ENCODE measurements at regions not wholly inside any gene's neighbourhood (a gene's known extent, or its start where the extent isn't known, plus 50 kb on each side); places are given as distances from the start of the nearest gene placed in this dataset.

- Histone ChIP-seq H3K36me3 (replicated peaks; ENCODE audit: insufficient read depth, low read length) (no peaks in the 10 kb centered on the region), H3F3A (ENCODE audit: insufficient read depth, low read length) (peaks cover 17% of the 10 kb centered on the region), H3K9ac (ENCODE audit: low read length) (no peak overlapping the region), H2AFZ (ENCODE audit: low read length) (no peak overlapping the region; the same call in 1 of the 2 replicates), H3K79me2 (ENCODE audit: low read length) (no peaks in the 10 kb centered on the region), H3K27me3 (replicated peaks; ENCODE audit: insufficient read depth, low read length) (no peaks in the 10 kb centered on the region), H3K9me2 (replicated peaks; ENCODE audit: insufficient read depth, low read length) (no peaks in the 10 kb centered on the region), H3K9me3 (replicated peaks; ENCODE audit: insufficient read depth, low read length) (no peaks in the 10 kb centered on the region), H3K4me3 (ENCODE audit: low read length) (no peak overlapping the region), H3K4me1 (ENCODE audit: low read length) (peaks cover 28% of the 10 kb centered on the region), H3K4me2 (ENCODE audit: low read depth, low read length) (no peak overlapping the region), H4K20me1 (ENCODE audit: insufficient read depth, low read length) (no peaks in the 10 kb centered on the region), H3K27ac (ENCODE audit: low read length) (peak overlapping the region; percentile 46; the same call in 1 of the 2 replicates)
- DNase-seq: no peak
- no peak for TF ChIP-seq EZH2 (optimal IDR thresholded peaks at IDR 0.05; ENCODE audit: low read depth, low read length)
- TF ChIP-seq EZH2phosphoT487 (IDR thresholded peaks at IDR 0.05; ENCODE audit: low read length): no peak
- TF ChIP-seq CTCF (IDR thresholded peaks at IDR 0.05; ENCODE audit: low read length): no peak
These were observed 578.3 kb downstream of the HAO1 start for GRCh38 chr20:7361931-7362330.

GRCh38 chr20:7362601-7363000 is 577.7 kb downstream of the HAO1 start:
- H3K9me2 ChIP-seq (replicated peaks; ENCODE audit: insufficient read depth, low read length): no peaks in the 10 kb centered on the region
- H3K4me1 ChIP-seq (ENCODE audit: low read length): peaks cover 28% of the 10 kb centered on the region
- peak overlapping the region; percentile 16; the same call in 1 of the 2 replicates for H2AFZ ChIP-seq (ENCODE audit: low read length)
- DNase-seq: peak; percentile 63
- H3K9ac ChIP-seq (ENCODE audit: low read length): no peak overlapping the region
- no peaks in the 10 kb centered on the region for H3K9me3 ChIP-seq (replicated peaks; ENCODE audit: insufficient read depth, low read length)
- H3K4me2 ChIP-seq (ENCODE audit: low read depth, low read length): peak overlapping the region; percentile 36
- H4K20me1 ChIP-seq (ENCODE audit: insufficient read depth, low read length): no peaks in the 10 kb centered on the region
- H3K4me3 ChIP-seq (ENCODE audit: low read length): no peak overlapping the region
- peaks cover 17% of the 10 kb centered on the region for H3F3A ChIP-seq (ENCODE audit: insufficient read depth, low read length)
- no peaks in the 10 kb centered on the region for H3K36me3 ChIP-seq (replicated peaks; ENCODE audit: insufficient read depth, low read length)
- H3K27me3 ChIP-seq (replicated peaks; ENCODE audit: insufficient read depth, low read length): no peaks in the 10 kb centered on the region
- TF ChIP-seq EZH2phosphoT487 (IDR thresholded peaks at IDR 0.05; ENCODE audit: low read length) (no peak), EZH2 (optimal IDR thresholded peaks at IDR 0.05; ENCODE audit: low read depth, low read length) (no peak), CTCF (IDR thresholded peaks at IDR 0.05; ENCODE audit: low read length) (no peak)
- peak overlapping the region; percentile 46; the same call in 1 of the 2 replicates for H3K27ac ChIP-seq (ENCODE audit: low read length)
- no peaks in the 10 kb centered on the region for H3K79me2 ChIP-seq (ENCODE audit: low read length)

- no peak overlapping the region for H3K9ac ChIP-seq (ENCODE audit: low read length)
- no peak overlapping the region for H3K4me3 ChIP-seq (ENCODE audit: low read length)
- peak; percentile 51 for DNase-seq
- H3K4me1 ChIP-seq (ENCODE audit: low read length): peaks cover 24% of the 10 kb centered on the region
- H3K4me2 ChIP-seq (ENCODE audit: low read depth, low read length): peak overlapping the region; percentile 28
- peaks cover 17% of the 10 kb centered on the region for H3F3A ChIP-seq (ENCODE audit: insufficient read depth, low read length)
- no peak for TF ChIP-seq CTCF (IDR thresholded peaks at IDR 0.05; ENCODE audit: low read length)
- TF ChIP-seq EZH2 (optimal IDR thresholded peaks at IDR 0.05; ENCODE audit: low read depth, low read length): no peak
- no peak for TF ChIP-seq EZH2phosphoT487 (IDR thresholded peaks at IDR 0.05; ENCODE audit: low read length)
- no peak overlapping the region for H2AFZ ChIP-seq (ENCODE audit: low read length)
- H3K9me3 ChIP-seq (replicated peaks; ENCODE audit: insufficient read depth, low read length): no peaks in the 10 kb centered on the region
- H3K27ac ChIP-seq (ENCODE audit: low read length): peak overlapping the region; percentile 37; the same call in 1 of the 2 replicates
- no peaks in the 10 kb centered on the region for H3K27me3 ChIP-seq (replicated peaks; ENCODE audit: insufficient read depth, low read length)
- no peaks in the 10 kb centered on the region for H3K36me3 ChIP-seq (replicated peaks; ENCODE audit: insufficient read depth, low read length)
- no peaks in the 10 kb centered on the region for H3K9me2 ChIP-seq (replicated peaks; ENCODE audit: insufficient read depth, low read length)
- H3K79me2 ChIP-seq (ENCODE audit: low read length): no peaks in the 10 kb centered on the region
- no peaks in the 10 kb centered on the region for H4K20me1 ChIP-seq (ENCODE audit: insufficient read depth, low read length)
These were observed 574.1 kb downstream of the HAO1 start for GRCh38 chr20:7366189-7366588.
